ENCODE measurements at regions not wholly inside any gene's neighbourhood (a gene's known extent, or its start where the extent isn't known, plus 50 kb on each side); places are given as distances from the start of the nearest gene placed in this dataset.
"Not testable (repeated sequence)": the region's sequence is repeated elsewhere in the genome, so short reads cannot be mapped to it uniquely, and the experiment has no call there.

- DNase-seq, result no peak
Observed at GRCh38 chr11:134864233-134864967, 452.4 kb upstream of the B3GAT1 start.

GRCh38 chr11:134863294-134863693, 451.3 kb upstream of the B3GAT1 start:
- DNase-seq, result no peak

- DNase-seq, result no peak
Observed at GRCh38 chr11:134862587-134863195, 450.6 kb upstream of the B3GAT1 start.

- DNase-seq, result no peak
Observed at GRCh38 chr11:134862105-134862502, 450.1 kb upstream of the B3GAT1 start.

- no peak for DNase-seq
Observed at GRCh38 chr11:134861490-134862104, 449.6 kb upstream of the B3GAT1 start.

- no peak for DNase-seq
Observed at GRCh38 chr11:134858783-134859480, 446.9 kb upstream of the B3GAT1 start.

GRCh38 chr11:134857035-134857434, 445.0 kb upstream of the B3GAT1 start:
- no peak for DNase-seq

- no peak for DNase-seq
Observed at GRCh38 chr11:134856056-134856971, 444.3 kb upstream of the B3GAT1 start.

GRCh38 chr11:134853992-134854991, 442.2 kb upstream of the B3GAT1 start:
- DNase-seq, result no peak

GRCh38 chr11:134851503-134852224, 439.6 kb upstream of the B3GAT1 start:
- DNase-seq, result not testable (repeated sequence)

- no peak for DNase-seq
Observed at GRCh38 chr11:134850566-134850965, 438.5 kb upstream of the B3GAT1 start.

GRCh38 chr11:134849833-134850232, 437.8 kb upstream of the B3GAT1 start:
- DNase-seq, result no peak

GRCh38 chr11:134847083-134847715, 435.2 kb upstream of the B3GAT1 start:
- DNase-seq, result no peak

GRCh38 chr11:134846328-134847082, 434.5 kb upstream of the B3GAT1 start:
- no peak for DNase-seq

GRCh38 chr11:134845474-134846327, 433.7 kb upstream of the B3GAT1 start:
- no peak for DNase-seq

GRCh38 chr11:134844838-134845237, 432.8 kb upstream of the B3GAT1 start:
- no peak for DNase-seq

GRCh38 chr11:134843735-134844134, 431.7 kb upstream of the B3GAT1 start:
- DNase-seq, result no peak

GRCh38 chr11:134843020-134843419, 431.0 kb upstream of the B3GAT1 start:
- no peak for DNase-seq

Measured in inflammatory macrophage treated with lipopolysaccharide for 4 hours (primary cell).